H1 (cell line): ENCODE measurements at regions not wholly inside any gene's neighbourhood (a gene's known extent, or its start where the extent isn't known, plus 50 kb on each side); places are given as distances from the start of the nearest gene placed in this dataset.
"Not testable (repeated sequence)": the region's sequence is repeated elsewhere in the genome, so short reads cannot be mapped to it uniquely, and the experiment has no call there.

Experiments
- CTCF ChIA-PET: fragments of 300-600 bp; sonication (Branson Sonifier 250); formaldehyde crosslinking; loops from one replicate; lab custom pipeline; 2021; ENCODE audit not compliant: partially characterized antibody; lab: Charles Lee
- POLR2A ChIA-PET: fragments of 300-600 bp; sonication (Branson Sonifier 250); formaldehyde crosslinking; loops from one replicate; lab custom pipeline; 2021; ENCODE audit warnings: inconsistent platforms; ENCODE audit not compliant: partially characterized antibody; lab: Charles Lee
- DNase-seq, 2 experiments: peaks; one replicate each; pipeline versions ENCODE4 v3.0.0 to v3.0.0-alpha.2; 2010 to 2022; ENCODE audit warnings: low spot score in 2 of 2, low read depth in 1 of 2, mixed read lengths in 1 of 2
- FAIRE-seq: peaks from 2 replicates; lab custom pipeline; 2011; peaks lifted over from hg19 to GRCh38; lab: Jason Lieb, UNC
- H2AFZ ChIP-seq: 2 replicates; pipeline ENCODE4 v1.8.1; 2012; ENCODE audit warnings: low read length, inconsistent platforms
- H2AK5ac ChIP-seq: 2 replicates; pipeline ENCODE4 v1.6.1; 2013; ENCODE audit warnings: low read depth, low read length
- H2BK120ac ChIP-seq: replicated peaks from 2 replicates; pipeline ENCODE3; 2013; ENCODE audit warnings: low read depth, low read length, inconsistent platforms
- H2BK12ac ChIP-seq: 2 replicates; pipeline ENCODE4 v1.6.1; 2013; ENCODE audit warnings: low read depth, low read length
- H2BK15ac ChIP-seq: 2 replicates; pipeline ENCODE4 v1.6.1; 2013; ENCODE audit warnings: low read length
- H2BK20ac ChIP-seq: 2 replicates; pipeline ENCODE4 v1.6.1; 2013; ENCODE audit warnings: low read length
- H2BK5ac ChIP-seq: 2 replicates; pipeline ENCODE4 v1.6.1; 2013; ENCODE audit warnings: low read depth, low read length
- H3K14ac ChIP-seq: 2 replicates; pipeline ENCODE4 v1.6.1; 2013; ENCODE audit warnings: inconsistent platforms; ENCODE audit not compliant: insufficient read length
- H3K18ac ChIP-seq: 2 replicates; pipeline ENCODE4 v1.6.1; 2013; ENCODE audit warnings: low read length; ENCODE audit errors: extremely low read depth
- H3K23ac ChIP-seq: 2 replicates; pipeline ENCODE4 v1.6.1; 2013; ENCODE audit warnings: inconsistent platforms; ENCODE audit not compliant: insufficient read length
- H3K23me2 ChIP-seq: 2 replicates; pipeline ENCODE4 v1.6.1; 2013; ENCODE audit warnings: low read depth, low read length
- H3K27ac ChIP-seq: 2 replicates; pipeline ENCODE4 v1.6.1; 2011; ENCODE audit warnings: low read depth, low read length, inconsistent platforms
- H3K27me3 ChIP-seq, 4 experiments: replicated peaks in 1 of 4; 1 replicate in 1 of 4; 2 replicates in 3 of 4; pipeline versions ENCODE4 v1.6.1 to v1.8.1; 2011 to 2013; ENCODE audit warnings: low read length in 3 of 4, mild to moderate bottlenecking in 3 of 4, inconsistent platforms in 2 of 4, mixed read lengths in 2 of 4, moderate library complexity in 1 of 4; ENCODE audit not compliant: control insufficient read depth in 3 of 4, insufficient read depth in 3 of 4; ENCODE audit errors: extremely low read depth in 1 of 4
- H3K36me3 ChIP-seq, 4 experiments: 2 replicates each; pipeline versions ENCODE4 v1.6.1 to v1.8.1; 2011 to 2013; ENCODE audit warnings: mild to moderate bottlenecking in 4 of 4, low read length in 3 of 4, moderate library complexity in 2 of 4, control low read depth in 1 of 4, inconsistent platforms in 1 of 4; ENCODE audit not compliant: insufficient read depth in 4 of 4, control insufficient read depth in 2 of 4
- H3K4ac ChIP-seq: replicated peaks from 2 replicates; pipeline ENCODE3; 2013; ENCODE audit warnings: low read length, low read depth, mixed read lengths, inconsistent platforms; ENCODE audit not compliant: insufficient read length
- H3K4me1 ChIP-seq, 4 experiments: replicated peaks in 1 of 4; 1 replicate in 1 of 4; 2 replicates in 3 of 4; pipeline versions ENCODE4 v1.6.1 to v1.8.1; 2011 to 2013; ENCODE audit warnings: low read length in 3 of 4, inconsistent platforms in 2 of 4, mixed read lengths in 1 of 4; ENCODE audit not compliant: insufficient read depth in 4 of 4, control insufficient read depth in 3 of 4
- H3K4me2 ChIP-seq, 2 experiments: 2 replicates each; pipeline versions ENCODE4 v1.6.1 to v1.8.1; 2011 to 2013; ENCODE audit warnings: low read depth in 2 of 2, low read length in 2 of 2, control low read depth in 1 of 2, inconsistent platforms in 1 of 2, mild to moderate bottlenecking in 1 of 2; ENCODE audit not compliant: insufficient read depth in 1 of 2
- H3K4me3 ChIP-seq, 4 experiments: fragments of 200-600, 300-600 bp in 1 of 4; sonication (generic), shearing (Covaris generic), sonication (Bioruptor Twin) in 1 of 4; 2 replicates each; pipeline versions ENCODE4 v1.5.1 to v1.8.1; 2011 to 2016; ENCODE audit warnings: low read length in 4 of 4, low read depth in 3 of 4, control low read depth in 2 of 4, inconsistent platforms in 2 of 4, mild to moderate bottlenecking in 2 of 4, mixed read lengths in 1 of 4, moderate library complexity in 1 of 4; ENCODE audit not compliant: insufficient read depth in 2 of 4; ENCODE audit errors: extremely low read depth in 1 of 4
- H3K56ac ChIP-seq: replicated peaks from 2 replicates; pipeline ENCODE3; 2013; ENCODE audit warnings: low read depth, mild to moderate bottlenecking, mixed read lengths, low read length, inconsistent platforms; ENCODE audit not compliant: insufficient read length
- H3K79me1 ChIP-seq: 2 replicates; pipeline ENCODE4 v1.6.1; 2013; ENCODE audit warnings: low read depth, low read length, control low read depth
- H3K79me2 ChIP-seq, 2 experiments: 2 replicates each; pipeline versions ENCODE4 v1.6.1 to v1.8.1; 2012 to 2013; ENCODE audit warnings: low read length in 2 of 2, mild to moderate bottlenecking in 2 of 2, inconsistent platforms in 1 of 2; ENCODE audit not compliant: insufficient read depth in 2 of 2, control insufficient read depth in 1 of 2
- H3K9ac ChIP-seq, 4 experiments: replicated peaks in 1 of 4; 1 replicate in 1 of 4; 2 replicates in 3 of 4; pipeline versions ENCODE4 v1.6.1 to v1.8.1; 2011 to 2013; ENCODE audit warnings: low read depth in 3 of 4, low read length in 3 of 4, control low read depth in 2 of 4, mild to moderate bottlenecking in 2 of 4, moderate library complexity in 2 of 4, inconsistent platforms in 1 of 4; ENCODE audit errors: extremely low read depth in 1 of 4
- H3K9me3 ChIP-seq, 2 experiments: 2 replicates each; pipeline versions ENCODE4 v1.6.1 to v1.8.1; 2012 to 2013; ENCODE audit warnings: mild to moderate bottlenecking in 2 of 2, moderate library complexity in 2 of 2, control low read depth in 1 of 2, inconsistent platforms in 1 of 2, low read depth in 1 of 2, low read length in 1 of 2, mixed read lengths in 1 of 2; ENCODE audit not compliant: insufficient read depth in 2 of 2
- H4K20me1 ChIP-seq, 2 experiments: replicated peaks in 1 of 2; 2 replicates each; pipeline versions ENCODE3 to v1.8.1; 2011 to 2013; ENCODE audit warnings: inconsistent platforms in 2 of 2, low read length in 2 of 2, mild to moderate bottlenecking in 1 of 2; ENCODE audit not compliant: insufficient read depth in 2 of 2, control insufficient read depth in 1 of 2
- H4K5ac ChIP-seq: 2 replicates; pipeline ENCODE4 v1.6.1; 2013; ENCODE audit warnings: low read length, low read depth, mixed read lengths, inconsistent platforms; ENCODE audit not compliant: insufficient read length
- H4K8ac ChIP-seq: 2 replicates; pipeline ENCODE4 v1.8.0; 2013; ENCODE audit warnings: mild to moderate bottlenecking, moderate library complexity, low read length, inconsistent platforms; ENCODE audit not compliant: insufficient read depth; ENCODE audit errors: extremely low read depth
- H4K91ac ChIP-seq: replicated peaks from 2 replicates; pipeline ENCODE3; 2013; ENCODE audit warnings: low read length, mixed read lengths, inconsistent platforms; ENCODE audit not compliant: insufficient read length
- WGBS, 2 experiments: shearing (Covaris generic) in 1 of 2; methylation state at CpG; one replicate each; pipeline versions ENCODE4 v1.1.6 to v1.1.7; 2013 to 2015; ENCODE audit warnings: low lambda C conversion rate in 2 of 2, mixed read lengths in 2 of 2, inconsistent platforms in 1 of 2, low coverage in 1 of 2, missing lambda C conversion rate in 1 of 2; ENCODE audit not compliant: insufficient replicate concordance in 2 of 2, insufficient coverage in 1 of 2, insufficient read length in 1 of 2; ENCODE audit errors: extremely low coverage in 1 of 2, missing lambda C conversion rate in 1 of 2; 5-methylcytosine and 5-hydroxymethylcytosine counted together

DNA sequence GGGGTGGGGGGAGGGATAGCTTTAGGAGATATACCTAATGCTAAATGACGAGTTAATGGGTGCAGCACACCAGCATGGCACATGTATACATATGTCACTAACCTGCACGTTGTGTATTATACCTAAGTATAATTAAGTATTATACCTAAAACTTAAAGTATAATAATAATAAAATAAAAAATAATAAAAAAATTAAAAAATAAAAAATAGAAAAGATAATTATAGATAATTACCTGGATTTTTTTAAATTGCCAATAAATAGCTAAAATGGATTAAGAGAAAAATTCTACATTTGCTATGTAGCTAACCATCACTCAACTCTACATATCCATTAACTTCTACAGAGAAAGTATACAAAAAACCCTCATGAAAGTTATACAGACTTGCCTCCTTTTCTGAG is 747.3 kb downstream of the LRRIQ3 start:
- H4K5ac ChIP-seq, H3K4ac ChIP-seq, H2BK20ac ChIP-seq, H3K4me3 ChIP-seq, H3K79me2 ChIP-seq, FAIRE-seq, H3K4me1 ChIP-seq, CTCF ChIA-PET, DNase-seq, H4K20me1 ChIP-seq, H3K56ac ChIP-seq, H4K91ac ChIP-seq, H4K8ac ChIP-seq, H3K36me3 ChIP-seq, H3K27me3 ChIP-seq, H3K79me1 ChIP-seq, H3K23ac ChIP-seq, POLR2A ChIA-PET, H3K23me2 ChIP-seq, H3K18ac ChIP-seq, H3K14ac ChIP-seq, H3K4me2 ChIP-seq, H2AFZ ChIP-seq, H2BK15ac ChIP-seq, H2BK12ac ChIP-seq, H3K9me3 ChIP-seq, H3K9ac ChIP-seq, H2BK120ac ChIP-seq, H2AK5ac ChIP-seq, H2BK5ac ChIP-seq, H3K27ac ChIP-seq: not testable (repeated sequence)
- 96% methylated on average over 2 of the region's 2 CpGs; no CpG with 5 or more reads in 1 of the 2 experiments for WGBS, 2 experiments
